DMS53 treated with DMSO at 0.1 percent for 48 hours (cell line): ENCODE measurements at regions not wholly inside any gene's neighbourhood (a gene's known extent, or its start where the extent isn't known, plus 50 kb on each side); places are given as distances from the start of the nearest gene placed in this dataset.

ENCODE experiments used
- DNase-seq: peaks from one replicate; lab custom pipeline; 2025; ENCODE audit not compliant: unreplicated experiment; lab: John Stamatoyannopoulos, UW

DNA sequence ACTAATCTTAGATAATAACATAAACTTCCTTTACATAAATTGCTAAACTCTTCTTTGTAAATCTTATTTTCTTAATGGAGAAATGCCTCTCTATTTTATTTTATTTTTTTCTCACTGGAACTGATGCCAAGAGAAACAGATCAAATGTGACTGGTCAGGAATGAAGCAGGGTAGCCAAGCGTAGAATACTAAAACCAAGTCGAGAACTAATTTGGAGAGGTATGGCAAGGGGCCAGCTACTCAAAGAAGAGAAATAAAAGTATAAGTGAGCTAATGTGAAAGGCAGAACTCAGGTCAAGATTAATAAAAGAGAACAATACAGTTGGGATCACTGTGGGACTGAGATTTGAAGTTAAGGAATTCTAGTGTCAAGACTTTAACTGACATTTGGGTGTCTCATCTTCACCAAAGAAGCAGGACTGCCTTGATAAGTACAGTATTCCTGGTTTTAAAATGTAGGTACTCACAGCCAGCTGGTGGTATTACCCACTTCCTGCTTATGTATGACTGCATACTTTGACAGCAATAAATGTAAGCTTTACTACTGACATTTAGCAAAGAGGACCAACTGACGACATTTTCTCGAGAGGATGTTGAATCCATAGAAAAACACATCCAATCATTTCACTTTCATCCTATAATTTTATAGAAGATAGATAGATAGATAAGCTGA is 1192.2 kb downstream of the EFNB2 start:
- no peak for DNase-seq

DNA sequence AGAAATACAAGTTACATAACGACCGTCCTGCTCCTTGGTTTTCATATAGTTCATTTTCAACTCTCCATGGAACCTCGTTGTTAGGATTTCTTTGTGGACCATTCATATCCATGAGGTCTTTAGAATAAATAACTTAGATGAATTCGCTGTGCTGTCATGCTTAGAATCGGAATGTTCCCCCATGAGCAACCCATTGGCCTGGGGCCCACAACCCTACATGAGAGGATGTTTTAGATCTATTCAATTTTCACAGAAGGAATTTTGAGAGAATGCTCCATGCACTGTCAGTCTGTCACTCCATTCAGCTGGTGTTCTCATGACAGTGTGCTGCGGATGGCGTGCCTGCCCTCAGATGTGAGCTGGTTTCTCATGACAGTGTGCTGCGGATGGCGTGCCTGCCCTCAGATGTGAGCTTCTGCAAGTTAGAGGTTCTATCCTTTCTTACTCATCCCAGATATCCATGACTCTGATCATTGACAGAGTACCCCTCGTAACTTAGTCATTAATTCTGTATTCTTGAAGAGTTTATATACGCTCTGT is 1193.1 kb downstream of the EFNB2 start:
- no peak for DNase-seq

DNA sequence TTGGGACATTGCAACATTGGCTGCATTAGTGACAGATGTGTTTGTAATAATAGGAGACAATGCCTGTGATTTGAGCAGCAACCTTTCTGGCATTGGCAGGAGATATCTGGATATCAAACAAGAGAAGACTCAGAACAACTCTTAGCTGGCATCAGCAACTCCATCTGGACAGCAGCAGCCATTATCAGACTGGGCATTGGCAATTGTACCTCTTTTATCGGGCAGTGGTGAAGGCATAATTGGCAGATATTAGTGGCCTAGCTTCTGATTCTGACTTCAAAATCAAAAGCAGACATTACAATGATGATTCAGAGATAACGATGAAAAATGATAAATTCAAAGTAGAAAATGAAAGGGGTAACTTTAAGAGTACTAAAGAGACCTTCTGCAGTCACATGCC is 1193.7 kb downstream of the EFNB2 start:
- DNase-seq: no peak

DNA sequence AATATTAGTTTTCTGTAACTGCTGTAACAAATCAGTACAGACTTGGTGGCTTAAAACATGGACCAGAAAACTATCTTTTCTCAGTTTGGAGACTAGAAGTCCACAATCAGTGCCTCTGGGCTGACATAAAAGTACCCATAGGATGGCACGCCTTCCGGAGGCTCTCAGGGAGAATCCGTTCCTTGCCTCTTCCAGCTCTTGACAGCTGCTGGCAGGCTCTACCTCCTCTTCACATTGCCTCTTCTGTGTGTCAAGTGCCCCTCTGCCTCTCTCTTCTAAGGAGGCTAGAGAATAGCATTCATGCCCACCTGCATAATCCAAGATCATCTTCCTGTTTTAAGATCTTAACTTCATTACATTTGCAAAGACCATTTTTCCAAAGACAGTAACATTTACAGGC is 1194.2 kb downstream of the EFNB2 start:
- no peak for DNase-seq

DNA sequence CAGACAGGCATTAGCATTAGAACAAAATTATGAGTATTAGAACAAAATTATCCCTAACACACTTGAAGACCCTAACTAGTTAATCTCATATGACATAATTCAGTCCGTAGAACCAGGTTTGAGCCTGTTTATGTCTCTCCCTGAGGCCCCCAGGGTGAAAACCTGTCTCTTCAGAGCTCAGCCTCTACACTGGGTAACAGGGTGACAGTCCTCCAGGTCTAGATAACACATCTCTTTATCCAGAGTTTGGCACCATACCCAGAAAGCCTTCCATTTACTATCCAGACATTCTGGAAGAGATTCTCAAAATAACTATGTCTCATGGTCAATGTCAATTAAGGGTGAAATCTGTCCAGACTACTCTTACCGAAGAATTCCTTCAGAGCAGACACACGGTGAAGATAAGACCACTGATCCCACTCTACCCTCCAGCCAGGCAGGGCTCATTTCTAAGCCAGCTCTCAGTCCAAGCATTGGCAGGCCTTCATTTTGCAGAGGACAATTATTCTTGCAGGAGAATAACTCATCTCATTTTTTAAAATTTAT is 1195.3 kb downstream of the EFNB2 start:
- no peak for DNase-seq

DNA sequence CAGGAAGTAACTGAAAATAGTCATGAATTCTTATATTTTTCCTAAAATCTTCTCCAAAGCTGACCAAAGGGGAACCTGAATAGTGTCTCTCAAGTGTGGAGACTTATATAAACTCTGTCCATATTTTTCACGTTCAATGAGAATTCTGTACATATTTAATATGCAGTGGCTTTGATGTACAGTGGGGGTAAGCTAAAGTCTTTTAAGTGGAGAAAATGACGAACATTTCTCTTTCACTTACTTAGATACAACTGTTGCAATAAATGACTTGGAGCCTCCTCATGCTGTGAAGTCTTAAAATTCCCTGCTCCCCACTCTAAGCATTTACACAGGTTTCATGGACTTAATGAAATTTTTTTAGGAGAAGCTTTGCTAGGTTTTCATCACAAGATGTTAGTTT is 1196.7 kb downstream of the EFNB2 start:
- DNase-seq: no peak

DNA sequence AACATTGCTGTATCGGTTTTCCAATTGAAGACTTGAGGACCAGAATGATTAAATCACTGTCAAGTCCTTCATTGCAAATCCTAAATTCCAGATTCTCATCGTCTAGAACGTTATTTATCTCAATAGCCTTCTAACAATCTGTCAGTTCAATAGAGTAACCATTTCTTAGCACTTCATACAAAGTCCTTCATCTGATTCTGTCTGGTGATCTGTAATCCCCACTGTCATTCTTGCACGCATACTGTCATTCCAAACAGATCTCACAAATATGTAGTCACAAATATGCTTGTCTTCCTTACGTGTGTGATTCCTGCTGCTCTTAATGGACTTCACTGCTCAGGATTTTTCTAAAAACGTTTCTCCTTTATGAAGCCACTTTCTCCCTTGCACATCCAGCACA is 1197.5 kb downstream of the EFNB2 start:
- no peak for DNase-seq

DNA sequence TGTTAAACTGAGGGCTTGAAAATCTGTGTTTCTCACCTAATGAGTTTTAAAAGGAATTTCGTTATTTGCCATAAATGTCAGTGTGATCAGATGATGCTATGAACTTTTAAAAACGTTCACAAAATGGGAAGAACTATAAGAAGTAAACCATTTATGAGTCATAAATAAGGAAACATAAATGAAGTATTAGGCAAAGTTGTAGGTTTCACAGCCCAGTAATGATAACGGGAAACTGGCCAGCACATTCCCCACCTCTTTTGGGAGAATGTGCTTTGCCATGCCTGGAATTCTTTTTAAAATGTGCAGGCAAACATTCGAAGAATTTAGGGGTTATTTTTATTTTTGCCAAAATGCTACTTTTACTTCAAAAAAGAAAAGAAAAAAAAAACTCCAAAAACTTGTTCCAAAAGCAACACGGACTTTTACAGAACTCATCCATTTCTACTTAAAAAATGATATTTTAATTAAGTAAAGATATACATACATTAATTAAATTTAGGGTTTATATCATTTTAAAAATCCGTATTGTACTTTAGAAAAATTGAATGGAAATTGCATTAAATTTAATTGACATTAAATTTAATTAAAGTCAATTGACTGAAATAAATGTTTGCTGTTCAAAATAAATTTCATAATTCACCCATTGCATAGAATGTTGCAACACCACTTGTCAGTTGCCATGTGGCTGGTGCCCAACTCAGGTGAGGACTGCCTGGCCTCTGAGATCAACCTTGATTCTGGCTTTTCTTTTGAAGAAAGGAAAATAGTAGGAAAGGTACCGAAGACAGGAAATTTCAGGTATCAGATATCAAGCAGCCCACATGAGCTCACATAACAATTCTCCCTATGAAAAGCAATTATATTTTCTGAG is 1198.5 kb downstream of the EFNB2 start:
- DNase-seq: no peak

DNA sequence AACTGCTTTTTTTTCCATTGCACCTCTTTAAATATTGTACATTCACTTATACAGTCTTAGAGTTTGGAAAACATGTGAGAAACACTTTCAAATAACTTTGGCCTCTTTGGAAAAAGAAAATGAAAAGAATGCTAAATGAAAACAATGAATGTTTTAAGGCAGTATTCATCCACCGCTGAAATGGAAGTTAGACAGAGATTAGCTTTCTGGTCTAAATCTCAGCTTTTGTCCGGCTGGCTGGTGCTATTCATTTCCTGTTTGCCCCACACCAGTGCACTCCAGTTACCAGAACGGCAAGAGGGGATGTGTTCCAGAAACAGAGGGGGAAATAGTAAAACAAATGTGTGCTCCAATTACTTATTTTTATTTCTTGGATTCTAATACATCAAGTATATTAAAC is 1201.3 kb downstream of the EFNB2 start:
- DNase-seq: no peak

DNA sequence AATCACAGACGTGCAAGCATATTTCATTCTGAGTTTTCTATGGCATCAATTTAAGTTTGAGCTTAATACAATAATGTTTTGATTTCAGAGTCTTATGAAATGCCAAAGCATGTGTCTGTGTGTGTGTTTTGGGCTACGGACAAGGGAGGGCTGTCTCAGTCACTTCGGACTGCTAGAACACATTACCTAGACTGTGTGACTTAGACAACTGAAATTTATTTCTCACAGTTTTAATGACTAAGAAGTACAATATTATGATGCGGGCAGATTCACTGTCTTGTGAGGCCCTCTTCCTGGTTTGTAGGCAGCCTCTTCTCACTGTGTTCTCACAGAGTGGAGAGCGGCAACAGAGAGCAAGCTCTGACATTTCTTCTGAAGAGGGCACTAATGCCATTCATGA is 1202.0 kb downstream of the EFNB2 start:
- DNase-seq: no peak

DNA sequence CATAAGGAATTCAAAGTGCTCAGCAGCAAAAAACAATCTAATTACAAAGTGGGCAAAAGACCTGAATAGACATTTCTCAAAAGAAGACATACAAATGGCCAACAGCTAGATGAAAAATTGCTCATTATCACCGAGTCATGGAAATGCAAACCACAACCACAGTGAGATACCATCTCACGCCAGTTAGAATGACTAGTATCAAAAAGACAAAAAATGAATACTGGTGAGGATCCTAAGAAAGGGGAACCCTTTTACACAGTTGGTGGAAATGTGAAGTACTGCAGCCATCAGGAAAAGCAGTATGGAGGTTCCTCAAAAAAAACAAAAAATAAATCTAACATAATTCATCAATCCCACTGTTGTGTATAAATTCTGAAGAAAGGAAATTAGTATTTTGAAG is 1206.1 kb downstream of the EFNB2 start:
- DNase-seq: no peak

DNA sequence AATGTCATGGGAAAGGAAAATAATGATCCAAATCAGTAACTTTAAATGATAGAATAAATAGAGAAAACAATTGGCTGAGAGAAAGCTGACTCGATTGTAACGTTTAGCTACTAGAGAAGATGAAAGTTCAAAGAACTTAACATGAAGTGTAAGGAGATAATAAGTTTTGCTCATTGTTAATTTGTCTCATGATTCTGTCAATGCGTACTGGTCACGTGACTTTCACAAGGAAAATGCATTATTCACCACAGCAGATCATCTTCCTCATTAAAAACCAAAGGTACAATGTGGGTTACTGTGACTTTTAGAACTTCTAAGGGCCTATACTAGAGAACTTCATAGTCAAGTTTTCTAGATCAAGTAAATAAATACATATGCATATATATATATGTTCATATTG is 1207.2 kb downstream of the EFNB2 start:
- DNase-seq: no peak

DNA sequence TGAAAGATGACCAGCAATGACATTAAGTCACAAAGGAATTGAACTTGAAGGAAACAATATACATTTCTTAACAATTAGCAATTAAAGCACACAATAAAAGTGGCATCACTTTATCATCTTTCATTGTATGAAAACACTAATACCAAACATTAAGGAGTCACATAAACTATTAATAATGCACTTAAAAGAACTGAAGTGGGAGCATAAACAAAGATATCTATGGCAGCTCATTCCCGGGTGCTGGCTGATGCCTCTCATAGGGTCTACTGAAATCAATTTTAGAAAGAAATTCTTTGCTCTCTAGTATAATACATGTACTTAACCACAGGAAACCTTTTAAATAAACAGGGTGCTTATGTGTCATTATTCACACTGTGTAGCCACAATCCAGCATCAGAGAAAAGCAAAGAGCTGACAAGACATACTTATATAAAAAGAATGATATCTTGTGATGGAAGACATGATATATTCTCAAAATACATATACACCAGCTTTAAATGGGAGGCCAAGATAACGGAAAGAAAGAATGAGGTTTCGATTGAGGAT is 1207.8 kb downstream of the EFNB2 start:
- DNase-seq: no peak

DNA sequence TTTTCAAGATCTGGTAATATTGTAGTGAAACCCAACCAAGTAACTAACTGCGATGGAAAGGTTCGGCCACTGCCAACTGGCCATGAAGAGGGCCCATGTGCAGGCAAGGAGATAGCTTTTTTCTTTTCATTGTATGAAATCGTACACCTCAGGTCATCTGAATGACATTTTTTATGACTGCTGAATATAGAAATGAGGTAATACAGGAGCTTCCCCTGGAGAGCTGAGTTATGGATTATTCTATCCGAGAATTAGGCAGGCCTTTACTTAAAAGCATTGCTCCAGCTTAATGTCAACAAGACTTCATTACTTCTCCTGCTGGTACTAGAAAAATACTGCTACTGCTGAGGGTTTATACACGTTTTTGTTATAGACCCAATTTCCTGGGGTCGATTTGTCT is 1215.6 kb downstream of the EFNB2 start:
- DNase-seq: no peak

DNA sequence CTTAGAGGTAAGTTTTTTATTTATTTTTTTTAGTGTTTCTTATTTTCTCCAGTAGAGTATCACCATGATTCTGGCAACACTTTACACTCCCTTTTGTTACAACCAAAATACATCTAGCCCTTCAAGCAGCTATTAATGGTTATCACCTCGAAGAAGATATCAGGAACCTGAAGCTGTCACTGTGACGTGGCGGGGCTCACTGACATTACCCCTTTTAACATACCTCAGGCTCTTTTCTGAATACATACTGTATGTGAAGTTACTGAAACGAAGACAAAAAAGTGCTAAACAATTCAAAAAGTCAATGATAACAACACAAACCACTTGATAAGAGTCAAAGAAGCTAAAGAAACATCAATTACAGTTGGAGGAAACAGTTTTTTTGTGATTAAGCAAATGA is 1218.7 kb downstream of the EFNB2 start:
- DNase-seq: no peak

DNA sequence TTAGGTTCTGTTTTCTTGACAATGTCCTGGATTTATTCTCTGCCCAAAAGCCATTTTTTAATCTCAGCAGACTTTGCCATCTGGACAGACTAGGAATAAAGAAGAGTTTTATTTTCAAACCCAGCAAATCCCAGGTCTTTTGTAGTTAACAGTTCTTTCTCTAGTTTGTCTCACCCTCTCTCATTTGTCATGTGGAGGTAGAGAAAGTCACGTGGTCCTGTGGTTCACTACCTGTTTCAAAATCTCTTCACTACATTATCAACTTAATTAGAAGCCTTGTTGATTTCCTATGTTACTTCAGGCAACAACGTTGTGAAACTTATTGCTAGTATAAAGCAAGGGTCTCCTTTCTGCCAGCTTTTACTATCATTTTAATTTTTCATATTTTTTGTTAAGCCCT is 1222.6 kb downstream of the EFNB2 start:
- DNase-seq: no peak

DNA sequence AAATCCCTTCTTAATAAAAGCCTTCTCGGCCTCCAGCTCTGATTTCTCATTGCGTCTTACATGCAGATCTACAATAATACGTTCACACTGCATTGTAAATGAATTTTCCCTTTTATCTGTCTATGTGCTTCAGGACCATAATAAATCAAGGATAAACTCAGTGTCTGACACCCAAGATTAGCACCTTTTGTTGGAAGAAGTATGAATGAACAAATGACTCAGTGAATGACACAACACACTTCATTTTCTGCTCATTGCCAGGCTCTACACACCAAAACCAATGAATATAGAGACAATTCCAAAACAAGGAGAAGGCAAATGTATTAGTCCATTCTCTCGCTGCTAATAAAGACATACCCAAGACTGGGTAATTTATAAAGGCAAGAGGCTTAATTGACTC is 1224.4 kb downstream of the EFNB2 start:
- no peak for DNase-seq

DNA sequence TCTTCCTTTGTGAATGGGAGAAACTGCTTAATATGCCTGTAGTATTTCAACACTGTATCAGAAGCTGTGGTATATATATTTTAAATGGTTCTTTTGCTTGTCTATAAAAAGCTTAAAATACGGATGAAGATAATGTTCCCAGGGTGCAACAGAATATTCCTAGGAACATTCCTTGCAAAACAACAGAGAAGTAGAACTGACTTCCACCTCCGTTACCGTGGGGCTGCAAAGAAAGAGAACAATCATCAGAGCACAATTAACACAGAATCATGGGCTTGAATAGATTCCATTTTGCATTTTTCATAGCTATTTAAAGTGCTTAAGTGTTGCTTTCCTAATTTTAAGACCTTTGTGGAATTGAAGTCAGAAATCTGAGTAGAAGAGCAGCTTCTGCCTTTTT is 1227.7 kb downstream of the EFNB2 start:
- DNase-seq: no peak

DNA sequence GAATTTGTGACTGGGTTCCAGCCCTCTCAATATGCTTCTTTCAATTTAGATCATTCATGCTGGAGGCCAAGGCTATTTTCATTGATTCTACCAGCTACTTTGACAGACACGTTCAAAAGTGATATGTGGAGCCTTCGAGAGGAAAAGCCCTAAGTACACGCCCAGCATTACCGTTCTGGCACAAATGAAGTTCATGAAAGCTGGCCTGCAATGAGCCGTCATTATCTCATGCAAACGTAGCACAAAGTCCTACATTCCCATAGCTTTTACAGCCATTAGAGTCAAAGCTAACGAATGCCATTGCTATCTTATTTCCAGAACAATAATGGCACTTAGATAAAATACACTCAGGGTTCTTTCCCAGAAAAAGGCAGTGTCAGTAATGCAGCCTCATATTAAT is 1237.6 kb downstream of the EFNB2 start:
- no peak for DNase-seq

DNA sequence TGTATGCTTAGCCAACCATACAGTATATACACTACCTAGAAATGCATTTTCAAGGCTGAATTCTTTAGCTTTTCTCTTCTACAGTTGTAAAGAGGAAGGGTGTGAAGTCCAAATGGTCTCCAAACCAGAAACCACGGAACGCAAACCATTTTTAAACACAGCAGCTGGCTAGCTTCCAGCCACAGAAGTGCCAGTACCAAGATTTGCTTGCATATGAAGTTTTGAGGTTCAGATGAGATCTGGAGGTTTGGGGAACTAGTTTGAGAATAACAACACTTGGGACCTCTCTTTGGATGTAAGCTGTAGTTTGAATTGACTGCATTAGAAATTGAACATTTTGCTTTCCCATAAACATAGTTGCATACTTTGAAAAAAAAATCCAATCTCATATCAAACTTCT is 1243.5 kb downstream of the EFNB2 start:
- no peak for DNase-seq

DNA sequence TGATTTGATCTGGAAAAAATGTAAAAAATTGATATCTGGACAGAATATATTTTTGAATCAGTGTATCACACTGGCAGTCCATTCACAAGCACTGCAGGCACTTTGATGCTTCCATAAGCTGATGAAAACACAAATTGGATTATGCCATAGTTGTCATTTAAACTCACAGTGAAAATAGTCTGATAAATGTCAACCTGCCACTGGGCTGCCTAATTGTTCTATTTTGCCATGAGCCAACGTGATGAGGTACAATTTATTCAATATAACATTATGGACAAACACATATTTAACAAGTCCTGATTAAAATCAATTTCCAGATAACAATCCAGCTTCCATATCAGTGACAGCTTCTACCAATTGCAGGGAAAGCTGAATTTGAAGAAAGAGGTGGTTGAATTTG is 1244.9 kb downstream of the EFNB2 start:
- DNase-seq: no peak

DNA sequence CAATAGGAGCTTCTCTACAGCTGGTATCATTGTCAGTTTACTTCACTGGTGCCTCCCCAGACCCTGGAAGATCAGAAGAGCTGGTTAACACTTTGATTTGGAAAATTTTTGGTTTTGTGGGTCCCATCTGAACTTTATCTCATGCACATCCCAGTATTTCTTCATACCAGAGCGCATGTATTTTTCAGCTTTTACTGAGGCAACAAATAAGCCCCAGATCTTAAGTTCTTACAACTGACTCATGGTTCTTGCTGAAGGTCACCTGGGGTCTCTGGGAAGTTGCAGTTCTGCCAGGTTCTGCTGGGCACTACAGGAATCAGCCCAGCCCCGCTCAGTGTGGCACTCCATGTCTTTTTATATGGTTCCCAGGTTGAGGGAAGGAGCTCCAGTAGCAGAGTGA is 1249.9 kb downstream of the EFNB2 start:
- no peak for DNase-seq
